DOHH2 (cell line): ENCODE measurements at regions not wholly inside any gene's neighbourhood (a gene's known extent, or its start where the extent isn't known, plus 50 kb on each side); places are given as distances from the start of the nearest gene placed in this dataset.

Experiments used
- H3F3A ChIP-seq: fragments of 200-600 bp; sonication (generic), shearing (Covaris generic); 2 replicates; pipeline ENCODE4 v1.6.0; 2016; ENCODE audit warnings: antibody characterized with exemption, mild to moderate bottlenecking; ENCODE audit not compliant: control insufficient read depth, insufficient read depth
- H3K27ac ChIP-seq: fragments of 200-600 bp; sonication (generic); 2 replicates; pipeline ENCODE4 v1.5.1; 2014; ENCODE audit warnings: low read depth, mild to moderate bottlenecking, low read length, moderate library complexity
- H3K27me3 ChIP-seq: fragments of 200-600 bp; sonication (generic); 2 replicates; pipeline ENCODE4 v1.6.1; 2014; ENCODE audit warnings: mild to moderate bottlenecking, low read length, mixed read lengths; ENCODE audit not compliant: control insufficient read depth
- H3K36me3 ChIP-seq: fragments of 200-600 bp; sonication (generic); 2 replicates; pipeline ENCODE4 v1.6.1; 2014; ENCODE audit warnings: mild to moderate bottlenecking, low read length, moderate library complexity, mixed read lengths; ENCODE audit not compliant: control insufficient read depth
- H3K4me1 ChIP-seq: fragments of 200-600 bp; sonication (generic); 2 replicates; pipeline ENCODE4 v1.6.1; 2014; ENCODE audit warnings: mild to moderate bottlenecking, low read length, mixed read lengths; ENCODE audit not compliant: control insufficient read depth
- H3K4me2 ChIP-seq: fragments of 200-600 bp; sonication (generic); 2 replicates; pipeline ENCODE4 v1.6.0; 2014; ENCODE audit warnings: mild to moderate bottlenecking, low read length, moderate library complexity
- H3K4me3 ChIP-seq: fragments of 200-600 bp; sonication (generic); 2 replicates; pipeline ENCODE4 v1.5.1; 2014; ENCODE audit warnings: mild to moderate bottlenecking, low read length, mixed read lengths
- H3K79me2 ChIP-seq: fragments of 200-600 bp; sonication (generic); 2 replicates; pipeline ENCODE4 v1.6.1; 2014; ENCODE audit warnings: mild to moderate bottlenecking, low read length, mixed read lengths; ENCODE audit not compliant: control insufficient read depth
- H3K9me2 ChIP-seq: fragments of 200-600 bp; sonication (generic); replicated peaks from 2 replicates; pipeline ENCODE4 v1.6.1; 2014; ENCODE audit warnings: mild to moderate bottlenecking, low read length, mixed read lengths; ENCODE audit not compliant: control insufficient read depth
- H3K9me3 ChIP-seq: fragments of 200-600 bp; sonication (generic); 2 replicates; pipeline ENCODE4 v1.6.1; 2014; ENCODE audit warnings: antibody characterized with exemption, low read length, mixed read lengths; ENCODE audit not compliant: control insufficient read depth, insufficient read depth
- H4K20me1 ChIP-seq: fragments of 200-600 bp; sonication (generic); 2 replicates; pipeline ENCODE4 v1.6.0; 2014; ENCODE audit warnings: low read depth, mild to moderate bottlenecking, antibody characterized with exemption, low read length, moderate library complexity; ENCODE audit not compliant: control insufficient read depth, insufficient read depth
- EZH2phosphoT487 ChIP-seq: fragments of 200-600 bp; sonication (generic); IDR thresholded peaks from 2 replicates; pipeline ENCODE4 v1.6.1; 2017; ENCODE audit warnings: borderline replicate concordance, mild to moderate bottlenecking, antibody characterized with exemption, low read length, moderate library complexity, mixed read lengths
- TF ChIP-seq, protein P1 (sequence below): fragments of 200-600 bp; sonication (generic); IDR thresholded peaks from one replicate; pipeline ENCODE4 v1.5.1; 2014; ENCODE audit warnings: antibody characterized with exemption, mild to moderate bottlenecking, low read depth, low read length; ENCODE audit not compliant: poor library complexity, severe bottlenecking

DNA sequence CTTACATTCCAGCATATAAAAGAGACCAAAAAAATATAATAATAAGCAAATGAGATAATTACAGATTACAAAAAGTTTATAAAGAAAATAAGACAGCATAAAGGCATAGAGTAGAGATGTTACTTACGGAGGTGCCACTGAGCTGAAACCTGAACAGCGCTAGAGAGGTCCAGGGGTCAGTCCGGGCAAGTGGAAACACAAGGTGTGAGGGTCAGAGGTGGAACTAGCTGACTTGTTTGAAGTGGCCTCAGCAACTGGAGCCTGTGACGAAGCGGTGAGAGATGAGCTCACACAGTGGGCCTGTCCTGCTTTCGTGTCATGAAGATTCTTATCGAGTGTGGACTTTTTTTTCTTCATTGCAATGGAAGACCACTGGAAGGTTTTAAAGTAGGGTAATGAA is 288.3 kb upstream of the TANK start:
- no peak overlapping the region for H3K4me3 ChIP-seq
- no peaks in the 10 kb centered on the region for H3K4me1 ChIP-seq
- no peak overlapping the region for H3K27ac ChIP-seq
- no peaks in the 10 kb centered on the region for H3K36me3 ChIP-seq
- H3K79me2 ChIP-seq = no peaks in the 10 kb centered on the region
- no peaks in the 10 kb centered on the region for H3K27me3 ChIP-seq
- no peaks in the 10 kb centered on the region for H4K20me1 ChIP-seq
- H3F3A ChIP-seq = no peaks in the 10 kb centered on the region
- H3K4me2 ChIP-seq = no peak overlapping the region
- no peaks in the 10 kb centered on the region for H3K9me2 ChIP-seq
- no peaks in the 10 kb centered on the region for H3K9me3 ChIP-seq
- TF ChIP-seq, protein P1, sequence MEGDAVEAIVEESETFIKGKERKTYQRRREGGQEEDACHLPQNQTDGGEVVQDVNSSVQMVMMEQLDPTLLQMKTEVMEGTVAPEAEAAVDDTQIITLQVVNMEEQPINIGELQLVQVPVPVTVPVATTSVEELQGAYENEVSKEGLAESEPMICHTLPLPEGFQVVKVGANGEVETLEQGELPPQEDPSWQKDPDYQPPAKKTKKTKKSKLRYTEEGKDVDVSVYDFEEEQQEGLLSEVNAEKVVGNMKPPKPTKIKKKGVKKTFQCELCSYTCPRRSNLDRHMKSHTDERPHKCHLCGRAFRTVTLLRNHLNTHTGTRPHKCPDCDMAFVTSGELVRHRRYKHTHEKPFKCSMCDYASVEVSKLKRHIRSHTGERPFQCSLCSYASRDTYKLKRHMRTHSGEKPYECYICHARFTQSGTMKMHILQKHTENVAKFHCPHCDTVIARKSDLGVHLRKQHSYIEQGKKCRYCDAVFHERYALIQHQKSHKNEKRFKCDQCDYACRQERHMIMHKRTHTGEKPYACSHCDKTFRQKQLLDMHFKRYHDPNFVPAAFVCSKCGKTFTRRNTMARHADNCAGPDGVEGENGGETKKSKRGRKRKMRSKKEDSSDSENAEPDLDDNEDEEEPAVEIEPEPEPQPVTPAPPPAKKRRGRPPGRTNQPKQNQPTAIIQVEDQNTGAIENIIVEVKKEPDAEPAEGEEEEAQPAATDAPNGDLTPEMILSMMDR = no peak
- TF ChIP-seq EZH2phosphoT487 = no peak

DNA sequence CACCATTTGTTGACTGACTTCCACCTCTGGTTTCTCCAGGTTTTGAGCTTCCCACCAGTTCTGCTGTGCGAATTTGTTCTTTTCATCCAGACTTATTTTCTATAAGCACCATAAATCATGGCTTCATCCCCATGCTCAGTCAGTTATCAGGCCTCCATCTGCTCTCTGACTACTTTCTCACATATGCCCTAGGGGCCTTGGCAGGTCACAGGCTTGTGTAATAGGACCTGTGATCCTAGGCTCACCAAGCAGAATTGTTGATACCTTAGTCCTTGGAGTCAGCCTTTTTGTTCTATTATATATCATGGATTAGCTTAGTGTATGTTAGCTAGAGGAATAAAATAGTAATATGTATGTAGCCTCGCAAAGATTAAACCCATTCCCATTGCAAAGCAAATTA is 284.2 kb upstream of the TANK start:
- TF ChIP-seq EZH2phosphoT487 = no peak
- TF ChIP-seq, protein P1 = no peak
- Histone ChIP-seq H3K27me3 (no peaks in the 10 kb centered on the region), H3K79me2 (no peaks in the 10 kb centered on the region), H4K20me1 (no peaks in the 10 kb centered on the region), H3K4me1 (no peaks in the 10 kb centered on the region), H3K9me2 (no peaks in the 10 kb centered on the region), H3K4me2 (no peak overlapping the region), H3K27ac (no peak overlapping the region), H3K4me3 (no peak overlapping the region), H3F3A (no peaks in the 10 kb centered on the region), H3K9me3 (no peaks in the 10 kb centered on the region), H3K36me3 (no peaks in the 10 kb centered on the region)

DNA sequence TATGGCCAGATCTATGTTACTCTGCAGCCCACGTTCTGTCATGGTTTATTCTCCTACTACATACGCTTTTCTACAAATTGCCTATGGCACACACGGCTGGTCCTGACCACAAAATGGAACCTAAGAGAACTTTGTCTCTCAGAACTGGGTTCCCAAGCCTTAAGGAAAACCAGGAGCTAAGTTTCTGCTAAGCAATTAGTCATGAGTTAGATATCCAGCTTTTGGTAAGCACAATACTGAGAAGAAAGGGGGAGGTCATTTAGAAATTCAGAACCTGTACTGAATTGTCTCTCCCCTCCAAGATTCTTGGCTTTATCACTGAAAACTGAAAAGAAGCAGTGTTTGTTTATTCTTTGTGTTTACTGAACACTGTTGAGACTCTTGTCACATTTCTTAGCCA is 283.5 kb upstream of the TANK start:
- no peaks in the 10 kb centered on the region for H4K20me1 ChIP-seq
- no peak overlapping the region for H3K4me2 ChIP-seq
- no peaks in the 10 kb centered on the region for H3K79me2 ChIP-seq
- H3K9me2 ChIP-seq = no peaks in the 10 kb centered on the region
- H3K4me3 ChIP-seq = no peak overlapping the region
- H3K27ac ChIP-seq = no peak overlapping the region
- H3K9me3 ChIP-seq = no peaks in the 10 kb centered on the region
- no peaks in the 10 kb centered on the region for H3F3A ChIP-seq
- H3K36me3 ChIP-seq = no peaks in the 10 kb centered on the region
- H3K27me3 ChIP-seq = no peaks in the 10 kb centered on the region
- H3K4me1 ChIP-seq = no peaks in the 10 kb centered on the region
- TF ChIP-seq, protein P1 = no peak
- TF ChIP-seq EZH2phosphoT487 = no peak

DNA sequence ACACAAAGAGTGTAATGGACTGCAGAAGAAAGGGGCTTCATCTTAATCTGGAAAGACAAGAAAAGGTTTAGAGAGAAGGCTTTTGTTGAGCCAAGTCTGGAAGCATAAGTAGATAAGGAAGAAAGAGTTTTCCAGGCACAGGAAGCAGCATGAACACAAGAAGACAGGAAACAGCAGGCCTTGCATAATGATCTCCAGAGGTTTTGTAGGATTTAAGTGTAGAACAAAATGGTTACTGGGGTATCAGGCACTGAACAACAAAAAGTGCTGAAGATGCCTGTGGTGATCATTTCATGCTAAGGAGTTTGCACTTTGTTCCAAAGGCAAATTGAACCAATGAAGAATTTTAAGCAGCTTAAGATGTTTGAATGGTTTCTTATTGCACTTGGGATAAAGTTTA is 281.6 kb upstream of the TANK start:
- Histone ChIP-seq H3K4me3 (no peak overlapping the region), H3F3A (no peaks in the 10 kb centered on the region), H3K27ac (no peak overlapping the region), H3K9me2 (no peaks in the 10 kb centered on the region), H3K79me2 (no peaks in the 10 kb centered on the region), H4K20me1 (no peaks in the 10 kb centered on the region), H3K4me2 (no peak overlapping the region), H3K9me3 (no peaks in the 10 kb centered on the region), H3K36me3 (no peaks in the 10 kb centered on the region), H3K4me1 (no peaks in the 10 kb centered on the region), H3K27me3 (no peaks in the 10 kb centered on the region)
- TF ChIP-seq, protein P1 = no peak
- no peak for TF ChIP-seq EZH2phosphoT487
